Stimulated activated CD4-positive, alpha-beta T cell treated with anti-CD3 and anti-CD28 coated beads, Interleukin-12 subunit alpha, Interleukin-12 subunit beta, amount 100 ng/mL, for 48 hours (primary cell): ENCODE measurements at regions not wholly inside any gene's neighbourhood (a gene's known extent, or its start where the extent isn't known, plus 50 kb on each side); places are given as distances from the start of the nearest gene placed in this dataset.
"Not testable (repeated sequence)": the region's sequence is repeated elsewhere in the genome, so short reads cannot be mapped to it uniquely, and the experiment has no call there.

Experiments used
- DNase-seq, 3 donors: peaks; one replicate each; pipeline ENCODE4 v3.0.0-alpha.2; 2020; ENCODE audit warnings: low read depth in 2 of 3, low spot score in 1 of 3

DNA sequence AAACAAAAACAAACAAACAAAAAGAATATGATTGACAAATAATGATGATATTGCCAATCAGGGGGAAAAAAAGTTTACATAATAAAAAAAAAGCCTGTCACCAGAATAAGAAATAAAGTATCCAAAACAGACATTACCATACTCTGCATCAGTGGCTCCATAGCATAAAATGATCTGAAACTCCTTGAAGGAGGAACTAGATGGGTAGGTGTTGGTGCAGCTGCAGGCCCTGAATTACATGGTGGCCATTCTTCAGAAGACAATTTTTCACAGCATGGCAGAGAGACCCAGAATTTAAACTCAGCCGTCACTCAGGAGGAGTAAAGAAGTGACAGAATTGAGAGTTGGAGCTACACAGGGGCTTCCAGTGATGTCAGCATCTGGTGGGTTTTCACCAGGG is 60.2 kb downstream of the GLUL start:
- no peak for DNase-seq

DNA sequence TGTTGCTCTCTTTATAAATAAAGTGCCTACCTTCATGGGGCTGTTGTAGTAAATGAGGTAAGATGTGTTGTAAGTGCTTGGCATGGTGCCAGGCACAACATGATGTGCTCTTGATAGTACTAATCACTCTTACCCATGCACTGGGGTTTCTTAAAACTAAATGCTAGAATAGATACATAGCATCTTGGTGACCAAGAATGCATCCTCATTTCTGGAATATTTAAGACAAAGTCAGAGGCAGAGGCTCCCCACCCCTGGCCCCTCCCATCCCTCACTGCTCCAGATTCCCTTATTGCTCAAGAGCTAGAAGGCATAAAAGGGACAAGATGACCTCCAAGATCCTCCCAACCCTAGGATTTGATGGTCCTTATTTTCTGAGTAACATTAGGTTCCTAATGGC is 61.3 kb downstream of the GLUL start:
- DNase-seq = no peak

DNA sequence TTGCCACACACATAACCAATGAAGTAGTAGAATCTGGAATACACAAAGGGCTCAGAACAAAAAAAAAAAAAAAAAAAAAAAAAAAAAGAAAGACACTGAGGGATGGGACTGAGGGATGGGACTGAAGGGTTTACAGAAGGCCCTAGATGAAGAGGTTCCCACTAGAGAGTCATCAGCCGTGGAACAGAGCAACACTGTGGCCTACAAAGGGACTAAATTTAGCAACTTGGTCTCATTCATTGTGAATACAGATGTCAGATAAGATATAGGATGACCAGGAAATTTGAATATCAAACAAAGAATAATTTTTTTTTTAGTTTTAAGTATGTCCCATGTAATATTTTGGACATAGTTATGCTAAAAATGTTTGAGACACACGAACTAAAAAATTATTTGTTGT is 62.1 kb downstream of the GLUL start:
- no peak for DNase-seq

DNA sequence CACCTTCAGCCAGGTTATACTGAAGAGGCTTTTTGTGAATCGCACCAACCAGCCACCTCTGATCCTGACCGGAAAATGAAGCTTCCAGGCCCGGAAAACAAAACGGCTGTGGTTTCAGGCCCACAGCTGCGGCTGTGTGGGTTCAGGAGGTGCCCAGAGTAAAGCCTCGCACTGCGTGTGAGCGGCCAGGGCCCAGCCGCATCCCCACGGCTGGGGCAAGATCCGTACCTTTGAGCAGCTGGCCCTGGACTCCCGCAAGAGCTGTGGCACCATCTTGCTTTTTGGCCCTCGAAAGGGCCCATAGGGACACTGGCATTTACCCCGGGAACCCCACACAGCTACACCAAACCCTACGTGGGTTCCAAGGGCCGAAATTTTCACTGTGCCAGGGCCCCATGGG is 63.0 kb downstream of the GLUL start:
- DNase-seq = no peak

DNA sequence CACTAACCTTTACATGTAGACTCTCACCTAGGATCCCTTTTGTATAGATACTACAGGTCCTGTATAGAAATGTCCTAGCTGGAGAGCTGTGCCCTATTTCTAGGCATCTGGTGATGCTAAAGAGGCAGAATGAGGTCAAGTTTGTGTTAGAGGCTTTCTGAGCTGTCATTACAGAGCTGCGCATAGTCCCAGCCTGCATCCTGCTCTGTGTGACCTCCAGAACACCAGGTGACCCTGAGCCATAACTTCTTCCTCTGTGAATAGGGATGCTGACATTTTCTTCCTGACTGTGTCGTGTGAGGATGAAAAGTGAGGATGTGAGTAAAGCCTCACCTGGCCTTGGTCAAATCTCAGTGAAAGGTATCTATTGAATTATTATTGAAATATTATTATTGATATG is 66.3 kb downstream of the GLUL start:
- no peak for DNase-seq

DNA sequence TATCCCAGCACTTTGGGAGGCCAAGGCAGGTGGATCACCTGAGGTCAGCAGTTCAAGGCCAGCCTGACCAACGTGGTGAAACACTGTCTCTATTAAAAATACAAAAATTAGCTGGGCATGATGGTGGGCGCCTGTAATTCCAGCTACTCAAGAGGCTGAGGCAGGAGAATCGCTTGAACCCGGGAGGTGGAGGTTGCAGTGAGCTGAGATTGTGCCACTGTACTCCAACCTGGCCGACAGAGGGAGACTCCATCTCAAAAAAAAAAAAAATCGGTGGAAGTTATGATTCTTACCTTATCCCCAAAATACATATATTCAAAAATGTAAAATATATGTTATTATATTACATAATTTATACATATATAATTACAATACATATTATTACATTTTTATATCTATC is 70.1 kb downstream of the GLUL start:
- not testable (repeated sequence) for DNase-seq

DNA sequence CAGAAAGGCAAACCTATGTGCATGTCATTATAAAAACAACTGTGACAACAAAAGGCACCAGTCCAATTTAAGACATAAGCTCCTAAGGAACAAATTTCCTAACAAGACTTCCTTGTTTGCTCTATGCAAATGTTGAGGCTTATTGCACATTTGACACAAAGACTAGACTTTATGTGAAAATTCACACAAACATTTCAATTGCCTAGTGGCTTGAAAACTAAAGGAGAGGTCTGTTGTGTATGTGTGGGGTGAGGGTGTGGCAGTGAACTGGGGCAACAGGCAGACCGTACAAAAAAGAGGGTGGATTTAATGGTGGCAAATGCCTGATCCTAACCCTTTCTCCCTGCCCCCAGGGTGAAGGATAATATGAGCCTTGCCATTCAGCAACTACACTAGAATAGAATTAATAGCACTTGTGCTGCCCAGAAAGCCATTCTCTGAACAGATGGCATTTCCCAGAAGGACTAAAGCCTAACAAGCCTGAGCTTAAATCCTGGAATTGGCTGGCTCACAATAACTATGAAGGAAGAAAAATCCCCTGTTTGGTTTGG is 73.9 kb downstream of the GLUL start:
- DNase-seq = no peak

DNA sequence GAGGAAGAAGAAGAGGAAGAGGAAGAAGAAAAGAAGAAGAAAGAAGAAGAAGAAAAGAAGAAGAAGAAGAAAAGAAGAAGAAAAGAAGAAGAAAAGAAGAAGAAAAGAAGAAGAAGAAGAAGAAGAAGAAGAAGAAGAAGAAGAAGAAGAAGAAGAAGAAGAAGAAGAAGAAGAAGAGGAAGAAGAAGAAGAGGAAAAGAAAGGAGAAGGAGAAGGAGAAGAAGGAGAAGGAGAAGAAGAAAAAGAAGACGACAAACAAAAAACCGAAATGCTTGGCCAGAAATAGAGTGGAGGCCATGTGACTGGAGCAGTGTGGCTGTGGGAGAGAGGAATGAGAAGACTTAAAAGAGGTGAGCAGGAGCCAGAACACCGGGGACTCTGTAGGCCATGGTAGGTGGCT is 75.1 kb downstream of the GLUL start:
- not testable (repeated sequence) for DNase-seq

DNA sequence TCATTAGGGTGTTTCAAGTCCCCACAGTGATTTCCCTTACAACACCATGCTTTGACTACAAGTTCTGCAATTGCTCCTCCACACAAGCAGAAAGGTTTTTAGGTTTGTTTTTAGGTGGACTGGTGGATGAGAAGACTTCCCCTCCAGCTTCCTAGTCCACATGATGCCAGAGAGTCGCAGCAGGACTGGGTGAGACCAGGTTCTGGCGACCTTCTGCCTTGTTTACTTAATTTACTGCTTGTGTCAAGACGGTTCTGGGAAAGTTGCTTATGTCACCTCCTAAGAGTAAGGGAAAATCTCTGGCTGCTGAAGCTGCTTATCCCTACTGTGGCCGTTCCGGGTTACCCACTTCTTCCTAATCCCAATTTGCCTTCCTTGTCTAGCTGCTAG is 76.4 kb downstream of the GLUL start:
- DNase-seq = no peak

DNA sequence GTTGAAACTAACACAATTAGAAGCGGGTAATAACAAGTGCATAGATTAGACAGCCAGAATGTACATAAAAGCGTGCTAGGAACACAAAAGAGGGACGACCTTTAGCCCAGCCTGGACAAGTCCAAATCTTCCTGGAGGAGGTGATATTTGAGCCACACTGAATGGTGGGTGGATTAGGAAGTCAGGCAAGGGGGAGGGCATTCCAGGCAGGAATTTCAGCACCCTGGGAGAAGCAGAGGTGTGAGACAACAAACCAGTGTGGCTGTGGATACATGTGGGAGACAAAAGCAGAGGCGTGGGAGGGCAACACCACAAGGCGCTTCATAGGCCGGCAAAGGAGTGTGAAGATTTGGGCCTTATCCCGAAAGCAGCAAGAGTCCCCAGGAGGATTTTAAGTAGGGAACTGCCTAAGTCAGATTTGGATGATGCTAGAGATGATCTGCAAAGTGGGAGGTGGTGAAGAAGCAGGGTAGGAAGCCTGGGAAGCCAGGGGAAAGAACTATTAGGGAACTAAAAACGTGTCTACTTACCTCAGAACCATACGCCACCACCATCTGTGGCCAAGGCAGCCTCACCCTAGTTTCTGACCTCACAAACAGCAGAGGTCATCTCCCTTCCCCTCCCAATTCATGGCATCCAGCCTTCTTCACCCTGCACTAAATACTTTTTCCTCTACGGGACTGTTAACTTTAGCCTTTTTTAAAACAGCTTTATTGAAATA is 81.8 kb downstream of the GLUL start:
- DNase-seq = no peak

DNA sequence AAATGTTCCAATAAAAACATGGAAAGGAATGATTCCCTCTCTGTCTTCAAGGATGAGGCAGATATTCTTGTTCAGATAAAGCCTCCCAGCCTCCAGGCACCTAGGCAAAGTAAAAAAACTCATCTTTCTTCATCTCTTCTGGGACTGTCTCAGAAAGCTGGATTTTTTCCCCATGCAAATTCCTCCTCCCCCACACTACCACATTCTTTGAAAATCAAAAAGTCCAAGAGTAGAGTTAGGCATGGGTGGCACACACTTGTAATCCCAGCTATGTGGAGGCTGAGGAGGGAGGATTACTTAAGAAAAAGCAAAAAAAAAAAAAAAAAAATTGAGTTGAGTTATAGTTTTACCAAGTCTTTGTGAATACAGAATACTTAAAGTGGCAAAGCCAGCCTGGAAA is 82.8 kb downstream of the GLUL start:
- no peak for DNase-seq

DNA sequence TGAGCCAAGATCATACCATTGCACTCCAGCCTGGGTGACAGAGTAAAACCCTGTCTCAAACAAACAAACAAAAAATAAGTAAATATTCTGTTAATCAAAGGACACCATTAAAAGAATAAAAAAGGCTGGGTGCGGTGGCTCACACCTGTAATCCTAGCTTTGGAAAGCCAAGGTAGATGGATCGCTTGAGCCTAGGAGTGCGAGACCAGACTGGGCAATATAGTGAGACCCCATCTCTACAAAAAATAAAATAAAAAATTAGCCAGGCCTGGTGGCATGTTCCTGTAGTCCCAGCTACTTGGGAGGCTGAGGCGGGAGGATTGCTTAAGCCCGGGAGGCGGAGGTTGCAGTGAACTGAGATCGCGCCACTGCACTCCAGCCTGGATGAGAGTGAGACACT is 84.1 kb downstream of the GLUL start:
- not testable (repeated sequence) for DNase-seq

DNA sequence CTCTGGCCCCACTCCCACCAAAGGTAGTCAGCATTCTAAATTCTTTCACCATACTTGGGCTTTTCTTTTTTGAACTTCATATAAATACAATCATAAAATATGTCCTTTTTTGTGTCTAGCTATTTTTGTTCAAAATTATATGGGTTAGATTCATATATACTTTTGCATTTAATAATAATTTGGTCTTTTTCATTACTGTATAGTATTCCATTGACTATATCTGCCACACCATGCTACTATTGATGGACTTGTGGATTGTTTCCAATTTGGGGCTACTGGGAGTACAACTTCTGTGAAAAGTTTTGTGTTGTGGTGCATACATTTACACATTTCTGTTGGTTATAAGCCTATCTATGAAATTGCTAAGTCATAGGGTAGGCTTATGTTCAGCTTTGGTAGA is 85.7 kb downstream of the GLUL start:
- no peak for DNase-seq

DNA sequence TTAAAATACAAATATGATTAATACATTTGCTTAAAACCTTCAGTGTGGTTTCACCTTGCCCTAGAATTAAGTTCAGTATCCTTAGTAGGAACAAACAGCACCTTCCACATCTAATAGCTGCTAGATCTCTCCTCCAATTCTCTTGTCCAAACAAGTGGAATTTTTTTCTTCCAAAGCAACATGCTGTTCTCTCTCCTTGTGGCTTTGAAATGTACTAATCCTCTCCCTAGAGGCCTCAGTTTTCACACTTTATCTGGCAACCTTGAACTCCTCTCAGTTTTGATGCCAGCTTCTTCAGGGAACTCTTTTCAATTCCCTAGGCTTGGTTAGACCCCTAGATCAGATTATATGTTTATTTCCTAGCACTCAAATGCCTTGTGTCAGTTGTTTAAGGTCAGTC is 87.0 kb downstream of the GLUL start:
- no peak for DNase-seq

DNA sequence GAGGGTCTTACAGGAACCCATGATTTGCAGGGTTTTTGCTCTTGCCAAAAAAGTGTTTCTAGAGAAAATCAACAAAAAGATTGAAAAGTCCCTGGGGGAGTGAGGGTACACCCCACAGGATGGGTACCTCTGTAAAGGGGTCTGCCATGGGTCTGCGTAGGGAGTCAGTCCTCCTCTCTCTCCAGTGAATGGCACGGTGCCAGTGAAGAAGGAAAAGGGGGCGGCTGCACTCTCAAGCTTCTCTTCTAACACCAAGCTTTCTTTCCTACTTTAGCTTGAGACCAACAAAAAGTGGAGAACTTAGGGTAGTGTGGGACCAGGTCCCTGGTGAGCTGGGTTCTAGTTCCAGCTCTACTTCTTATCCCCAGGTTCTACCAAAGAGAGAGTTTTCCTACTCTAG is 87.4 kb downstream of the GLUL start:
- DNase-seq = no peak

DNA sequence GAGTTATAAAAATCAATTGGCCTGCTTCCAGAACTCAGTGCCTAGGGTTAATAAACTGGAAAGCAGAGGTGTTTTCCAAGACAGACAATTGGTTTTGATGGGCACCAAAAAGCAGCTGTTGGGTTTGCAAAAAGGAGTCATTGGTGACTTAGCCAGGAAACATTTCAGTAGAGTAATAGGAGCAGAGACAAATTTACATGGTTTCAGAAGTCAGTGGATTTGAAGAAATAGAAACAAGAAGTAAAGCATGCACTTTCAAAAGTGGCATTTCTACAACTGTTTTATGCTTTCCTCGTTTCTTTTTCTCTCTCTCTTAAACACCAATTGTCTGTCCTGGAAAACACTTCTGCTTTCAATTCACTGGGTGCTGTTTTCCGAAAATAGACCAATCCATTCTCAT is 87.8 kb downstream of the GLUL start:
- DNase-seq = no peak

DNA sequence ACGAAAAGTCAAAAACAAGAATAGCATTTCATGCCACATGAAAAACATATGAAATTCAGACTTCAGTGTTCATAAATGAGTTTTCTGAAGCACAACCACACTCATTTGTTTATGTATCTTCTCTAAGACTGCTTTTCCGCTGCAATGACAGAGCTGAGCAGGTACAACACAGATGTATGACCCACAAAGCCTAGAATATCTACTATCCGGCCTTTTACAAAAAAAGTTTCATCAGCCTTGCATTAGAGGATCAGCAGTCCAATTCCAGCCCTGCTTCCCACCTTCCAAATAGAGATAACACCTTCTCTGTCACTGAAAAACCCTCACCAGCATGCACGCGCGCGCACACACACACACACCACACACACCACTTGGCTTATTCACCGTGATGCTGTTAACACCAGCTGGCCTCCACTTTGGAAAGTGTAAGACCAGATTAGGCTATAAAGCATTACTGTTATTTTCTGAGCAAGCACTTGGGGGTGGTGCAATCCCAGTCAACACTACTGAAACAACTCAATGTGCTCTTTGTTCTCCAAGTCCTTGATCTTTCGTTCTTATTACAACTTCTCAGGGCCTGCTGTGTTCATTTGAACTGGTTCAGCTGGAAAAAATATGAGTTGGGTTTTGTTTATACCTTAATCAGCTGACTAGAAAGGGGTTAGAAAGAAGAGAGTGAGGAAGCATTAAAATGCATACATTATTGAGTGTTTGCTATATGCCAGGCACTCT is 90.0 kb downstream of the GLUL start:
- peak; percentile 1 to 24 (median 10) for DNase-seq

DNA sequence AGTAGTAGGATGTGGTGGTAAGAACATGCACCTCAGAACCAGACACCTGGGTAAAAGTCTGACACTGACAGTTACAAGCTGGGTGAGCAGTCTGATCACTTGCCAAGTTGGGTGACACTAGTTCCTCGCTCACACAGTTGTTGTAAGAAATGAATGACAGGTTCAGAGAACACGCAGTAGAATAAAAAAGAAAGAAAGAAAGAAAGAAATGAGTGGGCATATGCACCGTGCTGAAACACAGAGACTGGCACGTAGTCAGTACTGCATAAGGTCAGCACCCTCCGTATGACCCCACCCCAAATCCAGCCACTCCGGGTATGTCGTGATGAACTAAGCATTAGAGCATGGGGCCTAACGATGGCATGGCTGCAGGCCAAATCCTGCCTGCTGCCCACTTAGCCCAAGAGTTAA is 90.6 kb downstream of the GLUL start:
- peak in 2 of 3 donors; percentile 1 for DNase-seq

DNA sequence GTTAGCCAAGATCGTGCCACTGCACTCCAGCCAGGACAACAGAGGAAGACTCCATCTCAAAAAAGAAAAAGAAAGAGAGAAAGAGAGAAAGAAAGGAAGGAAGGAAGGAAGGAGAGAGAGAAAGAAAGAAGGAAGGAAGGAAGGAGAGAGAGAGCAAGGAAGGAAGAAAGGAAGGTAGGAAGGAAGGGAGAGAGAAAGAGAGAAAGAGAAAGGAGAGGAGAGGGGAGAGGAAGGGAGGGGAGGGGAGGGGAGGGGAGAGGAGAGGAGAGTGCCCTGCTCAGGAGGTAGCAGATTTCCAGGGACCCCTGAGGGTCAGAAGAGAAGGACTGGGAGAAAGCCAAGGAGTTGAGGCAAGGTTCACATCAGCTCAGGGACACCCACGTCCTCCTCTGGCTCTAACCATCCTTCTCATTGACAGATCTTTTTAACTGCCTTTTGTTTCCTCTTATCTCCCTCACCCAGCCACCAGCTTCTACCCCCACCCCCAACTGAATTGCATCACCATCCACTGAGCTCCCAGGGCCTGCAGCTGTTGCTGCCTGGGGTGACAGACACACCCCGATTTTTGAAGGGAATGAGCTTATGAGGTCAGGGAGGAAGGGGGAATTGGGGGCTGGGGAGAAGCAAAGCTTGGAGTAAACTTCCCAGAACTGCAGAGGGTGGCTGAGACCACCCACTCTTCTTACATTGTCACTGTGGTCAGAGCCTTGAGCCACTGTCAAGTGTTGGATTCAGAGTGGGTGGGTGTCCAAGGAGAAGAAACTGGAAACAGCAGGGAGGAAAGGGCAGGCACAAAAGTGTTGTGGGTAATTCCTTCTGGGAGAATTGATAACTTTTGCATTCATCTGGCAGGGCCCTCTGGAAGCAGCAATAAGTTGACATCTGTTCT is 91.6 kb downstream of the GLUL start:
- peak in 1 of 3 donors; percentile 1 for DNase-seq

DNA sequence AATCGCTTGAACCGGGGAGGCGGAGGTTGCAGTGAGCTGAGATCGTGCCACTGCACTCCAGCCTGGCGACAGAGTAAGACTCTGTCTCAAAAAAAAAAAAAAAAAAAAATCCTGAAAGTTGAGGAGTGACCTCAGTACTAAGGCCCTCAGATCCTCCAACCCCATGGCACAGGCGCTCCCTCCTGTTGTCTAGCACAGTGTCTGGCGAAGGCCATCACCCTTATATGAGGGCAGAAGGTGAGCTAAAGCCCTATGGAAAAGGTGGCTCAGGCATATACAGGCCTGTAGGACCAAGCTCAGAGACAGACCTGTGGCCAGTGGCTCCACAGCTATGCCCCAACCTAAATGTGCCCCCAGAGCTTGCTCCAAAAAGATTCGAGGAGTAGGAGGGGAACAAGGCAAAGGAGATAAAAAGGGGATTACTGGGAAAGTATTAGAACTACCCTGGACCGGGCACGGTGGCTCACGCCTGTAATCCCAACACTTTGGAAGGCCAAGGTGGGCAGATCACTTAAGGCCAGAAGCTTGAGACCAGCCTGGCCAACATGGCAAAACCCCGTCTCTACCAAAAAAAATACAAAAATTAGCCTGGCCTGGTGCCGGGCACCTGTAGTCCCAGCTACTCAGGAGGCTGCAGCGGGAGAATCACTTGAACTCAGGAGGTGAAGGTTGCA is 92.4 kb downstream of the GLUL start:
- not testable (repeated sequence) for DNase-seq

DNA sequence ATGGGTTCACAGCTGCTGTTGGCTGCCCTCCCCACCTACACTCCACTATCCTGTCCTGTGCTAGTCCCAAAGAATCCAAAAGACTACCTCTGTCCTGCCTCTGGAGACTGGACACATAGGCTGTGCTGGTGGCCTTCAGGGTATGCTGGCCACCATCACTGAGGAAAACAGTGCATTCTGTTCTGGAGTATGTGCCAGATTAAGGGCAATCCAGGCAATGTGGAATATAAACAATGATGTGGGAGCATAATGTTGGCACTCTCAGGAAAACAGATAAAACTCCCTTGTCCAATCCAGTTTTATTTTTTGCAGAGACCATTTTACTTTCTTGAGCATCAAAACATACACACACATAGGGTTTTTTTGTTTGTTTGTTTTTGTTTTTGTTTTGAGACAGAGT is 94.3 kb downstream of the GLUL start:
- no peak for DNase-seq
